K562 (cell line): ENCODE measurements at regions not wholly inside any gene's neighbourhood (a gene's known extent, or its start where the extent isn't known, plus 50 kb on each side); places are given as distances from the start of the nearest gene placed in this dataset.

Experiments used
- ATAC-seq: fragments of 200-7000 bp; cut with Tn5 transposase; 3 replicates; pipeline ENCODE4 v1.9.1; 2020; ENCODE audit warnings: moderate library complexity
- BruUV-seq: library from RNA; stranded (reverse); fragments of 400-500 nt; replicated peaks from 2 replicates; lab custom pipeline; 2021; lab: Mats Ljungman, UMichigan
- CTCF ChIA-PET: fragments of 300-600 bp; formaldehyde crosslinking; extraction: SDS; loops from one replicate; lab custom pipeline; 2021; ENCODE audit warnings: low intra/inter-chr PET ratio; lab: Yijun Ruan, JAX
- POLR2A ChIA-PET: fragments of 300-600, 350-650 bp; sonication (Branson Sonifier 250); formaldehyde crosslinking; extraction: SDS; loops from one replicate; lab custom pipeline; 2021; ENCODE audit warnings: antibody characterized with exemption, inconsistent platforms; lab: Yijun Ruan, JAX
- DNase-seq, 4 experiments: peaks; one replicate each; pipeline versions ENCODE4 v3.0.0 to v3.0.0-alpha.2; 2011 to 2018; ENCODE audit warnings: low spot score in 3 of 4, mixed read lengths in 3 of 4; ENCODE audit errors: extremely low read depth in 1 of 4
- FAIRE-seq: peaks from 2 replicates; lab custom pipeline; 2011; peaks lifted over from hg19 to GRCh38; lab: Jason Lieb, UNC
- H2AFZ ChIP-seq: 2 replicates; pipeline ENCODE4 v1.6.0; 2011; ENCODE audit warnings: low read depth, low read length, control low read depth, inconsistent platforms
- H3K27ac ChIP-seq: fragments of 200-600 bp; 3 replicates; pipeline ENCODE4 v1.8.0; 2011; ENCODE audit warnings: low read depth, mild to moderate bottlenecking, control low read depth, inconsistent platforms, low read length, moderate library complexity, mixed read lengths; ENCODE audit errors: extremely low read depth
- H3K27me3 ChIP-seq, 2 experiments: fragments of 300-600 bp in 1 of 2; 2 replicates in 1 of 2; 3 replicates in 1 of 2; pipeline versions ENCODE4 v1.6.0 to v1.8.0; 2011; ENCODE audit warnings: inconsistent platforms in 2 of 2, low read length in 2 of 2, mild to moderate bottlenecking in 1 of 2, mixed read lengths in 1 of 2, moderate library complexity in 1 of 2; ENCODE audit not compliant: control insufficient read depth in 2 of 2, insufficient read depth in 2 of 2
- H3K36me3 ChIP-seq: fragments of 300-600 bp; 3 replicates; pipeline ENCODE4 v1.8.0; 2011; ENCODE audit warnings: mild to moderate bottlenecking, low read length, inconsistent platforms; ENCODE audit not compliant: control insufficient read depth, insufficient read depth
- H3K4me1 ChIP-seq, 2 experiments: fragments of 200-600 bp in 1 of 2; replicated peaks in 1 of 2; 2 replicates in 1 of 2; 3 replicates in 1 of 2; pipeline versions ENCODE4 v1.5.1 to v1.8.0; 2011; ENCODE audit warnings: inconsistent platforms in 2 of 2, low read length in 2 of 2, mild to moderate bottlenecking in 1 of 2, mixed read lengths in 1 of 2, moderate library complexity in 1 of 2; ENCODE audit not compliant: control insufficient read depth in 2 of 2, insufficient read depth in 2 of 2
- H3K4me2 ChIP-seq: 2 replicates; pipeline ENCODE4 v1.6.1; 2011; ENCODE audit warnings: low read length, control low read depth, inconsistent platforms, mixed read lengths; ENCODE audit not compliant: insufficient read depth
- H3K4me3 ChIP-seq: fragments of 200-600 bp; sonication (generic), shearing (Covaris generic); 2 replicates; pipeline ENCODE4 v1.5.1; 2016; ENCODE audit warnings: control low read depth, inconsistent platforms
- H3K79me2 ChIP-seq: fragments of 200-600 bp; 3 replicates; pipeline ENCODE4 v1.8.0; 2011; ENCODE audit warnings: low read length, inconsistent platforms; ENCODE audit not compliant: control insufficient read depth, insufficient read depth
- H3K9ac ChIP-seq, 2 experiments: 2 replicates each; pipeline versions ENCODE4 v1.6.0 to v1.6.1; 2011; ENCODE audit warnings: low read depth in 2 of 2, low read length in 2 of 2, control low read depth in 1 of 2, inconsistent platforms in 1 of 2, mild to moderate bottlenecking in 1 of 2, mixed read lengths in 1 of 2; ENCODE audit not compliant: insufficient read depth in 1 of 2
- H3K9me1 ChIP-seq: one replicate; pipeline ENCODE4 v1.6.0; 2011; ENCODE audit warnings: inconsistent platforms, mild to moderate bottlenecking, low read length, moderate library complexity; ENCODE audit not compliant: control insufficient read depth, insufficient read depth
- H3K9me3 ChIP-seq: replicated peaks from 2 replicates; pipeline ENCODE4 v1.5.1; 2011; ENCODE audit warnings: low read depth, low read length, inconsistent platforms; ENCODE audit not compliant: control insufficient read depth, insufficient read depth
- H4K20me1 ChIP-seq: replicated peaks from 2 replicates; pipeline ENCODE4 v1.6.1; 2011; ENCODE audit warnings: low read length, inconsistent platforms, mixed read lengths; ENCODE audit not compliant: control insufficient read depth, insufficient read depth
- HLTF ChIP-seq: fragments of 450-650 bp; IDR thresholded peaks from 2 replicates; pipeline ENCODE4 v1.6.1; 2016
- PRPF4 ChIP-seq: fragments of 200-400 bp; formaldehyde crosslinking; IDR thresholded peaks from one replicate; pipeline ENCODE4 v1.6.1; 2017; ENCODE audit warnings: low read length, low read depth, mild to moderate bottlenecking; ENCODE audit not compliant: insufficient read depth, poor library complexity, severe bottlenecking
- TCF7L2 ChIP-seq: fragments of 150-350 bp; IDR thresholded peaks from 2 replicates; pipeline ENCODE4 v1.6.1; 2016; ENCODE audit warnings: low read depth, mild to moderate bottlenecking, low read length, moderate library complexity
- ZSCAN32 ChIP-seq: fragments of 450-650 bp; formaldehyde crosslinking; IDR thresholded peaks from 2 replicates; pipeline ENCODE4 v1.4.0; 2020; ENCODE audit warnings: mild to moderate bottlenecking, moderate library complexity
- WGBS: fragments of 100-300 bp; shearing (Covaris generic); methylation state at CpG from one replicate; pipeline ENCODE4 v1.1.6; 2016; ENCODE audit warnings: low coverage, mixed read lengths; ENCODE audit not compliant: insufficient coverage; ENCODE audit errors: missing lambda C conversion rate; 5-methylcytosine and 5-hydroxymethylcytosine counted together
- in situ Hi-C: fragments of 300-500 bp; cut with MboI; formaldehyde crosslinking; loops from 4 replicates; pipeline ENCODE4 v1.15.0; 2018; ENCODE audit warnings: inconsistent platforms, mixed read lengths
- intact Hi-C: fragments of 100-400 bp; cut with micrococcal nuclease; formaldehyde crosslinking; loops from 2 replicates; pipeline ENCODE4 v1.14.2; 2022
- TF ChIP-seq, protein P1 (sequence below): fragments of 450-650 bp; formaldehyde crosslinking; IDR thresholded peaks from 2 replicates; pipeline ENCODE4 v1.4.0; 2022; ENCODE audit warnings: missing genetic modification characterization

DNA sequence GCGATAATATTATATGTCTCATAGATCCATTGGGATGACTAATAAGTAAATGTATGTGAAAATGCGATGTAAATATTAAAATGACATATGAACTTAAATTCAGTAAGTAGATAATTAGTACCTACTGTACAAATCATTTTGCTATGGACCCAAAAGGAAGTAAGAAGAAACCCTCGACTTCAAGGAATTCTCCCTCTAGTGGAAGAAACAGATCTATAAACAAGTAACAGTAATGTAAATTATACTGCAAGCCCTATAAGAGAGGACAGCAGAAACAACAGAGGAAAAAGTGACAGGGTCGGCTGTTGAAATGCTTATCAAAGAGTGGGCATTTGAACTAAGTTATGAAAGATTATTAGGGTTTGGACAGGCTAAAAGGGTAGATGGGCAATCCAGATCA is 320.3 kb downstream of the DMAC1 start:
- H4K20me1 ChIP-seq = no peaks in the 10 kb centered on the region
- H3K4me2 ChIP-seq = no peak overlapping the region
- no TSS peak for BruUV-seq
- TF ChIP-seq HLTF (no peak), PRPF4 (no peak)
- TF ChIP-seq, protein P1, sequence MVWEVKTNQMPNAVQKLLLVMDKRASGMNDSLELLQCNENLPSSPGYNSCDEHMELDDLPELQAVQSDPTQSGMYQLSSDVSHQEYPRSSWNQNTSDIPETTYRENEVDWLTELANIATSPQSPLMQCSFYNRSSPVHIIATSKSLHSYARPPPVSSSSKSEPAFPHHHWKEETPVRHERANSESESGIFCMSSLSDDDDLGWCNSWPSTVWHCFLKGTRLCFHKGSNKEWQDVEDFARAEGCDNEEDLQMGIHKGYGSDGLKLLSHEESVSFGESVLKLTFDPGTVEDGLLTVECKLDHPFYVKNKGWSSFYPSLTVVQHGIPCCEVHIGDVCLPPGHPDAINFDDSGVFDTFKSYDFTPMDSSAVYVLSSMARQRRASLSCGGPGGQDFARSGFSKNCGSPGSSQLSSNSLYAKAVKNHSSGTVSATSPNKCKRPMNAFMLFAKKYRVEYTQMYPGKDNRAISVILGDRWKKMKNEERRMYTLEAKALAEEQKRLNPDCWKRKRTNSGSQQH (CRISPR knock-in tag) = no peak
- no peaks in the 10 kb centered on the region for H3K27me3 ChIP-seq
- CTCF ChIA-PET = no interaction called here
- no peak overlapping the region for H3K9ac ChIP-seq
- POLR2A ChIA-PET = no interaction called here
- DNase-seq (peak in 2 of 4 experiments; percentile 2 to 6), FAIRE-seq (no peak), ATAC-seq (no peak)
- 0% methylated on average over 4 of the region's 4 CpGs for WGBS
- H2AFZ ChIP-seq = no peak overlapping the region
- no peak overlapping the region for H3K27ac ChIP-seq
- intact Hi-C loops = no loop called here
- H3K36me3 ChIP-seq = no peaks in the 10 kb centered on the region
- H3K9me1 ChIP-seq = no peaks in the 10 kb centered on the region
- no peaks in the 10 kb centered on the region for H3K9me3 ChIP-seq
- no peaks in the 10 kb centered on the region for H3K4me1 ChIP-seq
- no peaks in the 10 kb centered on the region for H3K79me2 ChIP-seq
- no peak overlapping the region for H3K4me3 ChIP-seq
- in situ Hi-C loops = no loop called here

DNA sequence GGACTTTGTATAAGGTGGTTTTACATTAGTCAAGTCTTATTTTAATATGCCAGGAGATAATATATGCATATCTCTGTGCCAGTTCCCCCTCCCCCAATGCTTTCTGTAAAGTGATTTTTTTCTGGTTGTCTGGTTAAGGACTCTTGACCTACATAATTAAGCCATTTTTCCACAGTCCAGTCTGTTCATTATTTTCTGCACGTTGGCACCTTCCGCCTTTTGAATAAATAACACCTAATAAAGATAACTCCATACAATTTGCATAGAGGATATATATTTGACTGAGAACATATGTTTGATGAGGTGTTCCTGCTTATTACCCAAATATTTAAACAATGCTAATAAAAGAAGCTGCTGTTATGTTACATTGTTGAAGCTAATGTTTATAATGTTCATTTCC is 320.9 kb downstream of the DMAC1 start:
- Histone ChIP-seq H3K79me2 (no peaks in the 10 kb centered on the region), H3K27me3 (no peaks in the 10 kb centered on the region), H3K9me1 (no peaks in the 10 kb centered on the region), H2AFZ (no peak overlapping the region), H3K4me2 (no peak overlapping the region), H3K36me3 (no peaks in the 10 kb centered on the region), H3K4me1 (no peaks in the 10 kb centered on the region), H4K20me1 (no peaks in the 10 kb centered on the region), H3K9ac (no peak overlapping the region), H3K4me3 (no peak overlapping the region), H3K9me3 (no peaks in the 10 kb centered on the region), H3K27ac (no peak overlapping the region)
- ATAC-seq = no peak
- CTCF ChIA-PET = no interaction called here
- POLR2A ChIA-PET = no interaction called here
- WGBS = 0% methylated on average over 2 of the region's 2 CpGs
- no peak for DNase-seq
- no TSS peak for BruUV-seq
- FAIRE-seq = no peak
- in situ Hi-C loops (no loop called here), intact Hi-C loops (no loop called here)
- TF ChIP-seq TCF7L2 (no peak), ZSCAN32 (CRISPR knock-in tag) (no peak)
